GM10266 (cell line): ENCODE measurements at regions not wholly inside any gene's neighbourhood (a gene's known extent, or its start where the extent isn't known, plus 50 kb on each side); places are given as distances from the start of the nearest gene placed in this dataset.

Experiments
- DNase-seq: peaks from one replicate; pipeline ENCODE4 v3.0.0; 2012; ENCODE audit errors: extremely low spot score
- TF ChIP-seq, protein P1 (sequence below): IDR thresholded peaks from 2 replicates; pipeline ENCODE4 v1.5.1; 2012; ENCODE audit warnings: mild to moderate bottlenecking, low read depth; ENCODE audit not compliant: control insufficient read depth, insufficient read depth; ENCODE audit errors: missing control alignments

DNA sequence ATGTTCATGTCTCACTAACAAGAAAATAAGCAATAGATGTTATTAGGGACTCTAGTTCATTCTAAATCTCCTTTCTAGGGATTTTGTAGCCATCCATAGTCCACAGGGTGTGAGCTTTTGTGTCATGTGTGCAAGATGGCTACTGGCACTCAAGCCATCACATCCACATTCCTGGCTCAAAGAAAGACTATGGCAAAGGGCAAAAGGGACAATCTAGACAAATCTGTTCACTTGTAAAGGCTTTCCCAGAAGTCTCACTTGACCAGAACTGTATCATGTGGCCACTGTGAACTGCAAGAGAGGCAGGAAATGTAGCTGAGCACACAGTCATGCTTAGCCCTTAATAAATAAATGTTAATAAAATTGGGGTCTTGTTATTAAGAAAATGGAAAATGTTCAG, 212.6 kb upstream of the EXOC2 start:
- TF ChIP-seq, protein P1, sequence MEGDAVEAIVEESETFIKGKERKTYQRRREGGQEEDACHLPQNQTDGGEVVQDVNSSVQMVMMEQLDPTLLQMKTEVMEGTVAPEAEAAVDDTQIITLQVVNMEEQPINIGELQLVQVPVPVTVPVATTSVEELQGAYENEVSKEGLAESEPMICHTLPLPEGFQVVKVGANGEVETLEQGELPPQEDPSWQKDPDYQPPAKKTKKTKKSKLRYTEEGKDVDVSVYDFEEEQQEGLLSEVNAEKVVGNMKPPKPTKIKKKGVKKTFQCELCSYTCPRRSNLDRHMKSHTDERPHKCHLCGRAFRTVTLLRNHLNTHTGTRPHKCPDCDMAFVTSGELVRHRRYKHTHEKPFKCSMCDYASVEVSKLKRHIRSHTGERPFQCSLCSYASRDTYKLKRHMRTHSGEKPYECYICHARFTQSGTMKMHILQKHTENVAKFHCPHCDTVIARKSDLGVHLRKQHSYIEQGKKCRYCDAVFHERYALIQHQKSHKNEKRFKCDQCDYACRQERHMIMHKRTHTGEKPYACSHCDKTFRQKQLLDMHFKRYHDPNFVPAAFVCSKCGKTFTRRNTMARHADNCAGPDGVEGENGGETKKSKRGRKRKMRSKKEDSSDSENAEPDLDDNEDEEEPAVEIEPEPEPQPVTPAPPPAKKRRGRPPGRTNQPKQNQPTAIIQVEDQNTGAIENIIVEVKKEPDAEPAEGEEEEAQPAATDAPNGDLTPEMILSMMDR: no peak

DNA sequence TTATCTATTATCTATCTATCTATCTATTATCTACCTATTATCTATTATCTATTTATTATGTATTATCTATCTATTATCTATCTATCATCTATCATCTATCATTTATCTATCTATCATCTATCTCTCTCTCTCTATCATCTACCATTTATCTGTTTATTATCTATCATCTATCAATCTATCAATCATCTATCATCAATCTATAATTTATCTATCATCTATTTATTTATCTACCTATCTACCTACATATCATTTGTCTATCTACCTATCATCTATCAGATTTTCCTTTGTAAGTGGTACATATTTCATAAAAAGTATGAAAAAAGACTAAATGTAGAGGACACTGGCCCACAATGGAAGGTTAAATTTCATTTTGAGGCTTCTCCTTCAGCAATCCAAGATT, 212.1 kb upstream of the EXOC2 start:
- DNase-seq: no peak
- TF ChIP-seq, protein P1: no peak

More for the DNA sequence above, 212.6 kb upstream of the EXOC2 start:
- DNase-seq: no peak

DNA sequence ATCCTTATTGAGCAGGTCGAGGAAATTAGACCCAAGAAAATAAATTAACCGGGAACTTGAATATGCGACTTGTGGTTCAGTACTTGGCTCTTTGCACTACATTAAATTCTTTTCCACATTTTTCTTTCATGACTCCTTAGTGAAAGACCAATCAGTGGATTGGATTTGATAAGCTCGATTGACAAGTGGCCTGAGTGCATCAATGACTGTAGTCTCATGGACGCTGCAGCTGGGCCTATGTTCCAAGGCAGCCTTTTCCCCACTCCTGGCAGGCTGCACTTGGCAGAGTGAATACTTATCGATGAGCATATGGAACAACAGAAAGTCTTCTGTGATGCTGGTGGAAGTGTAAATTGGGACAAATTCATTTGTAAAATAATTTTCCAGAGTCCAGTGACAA, 210.8 kb upstream of the EXOC2 start:
- no peak for DNase-seq
- TF ChIP-seq, protein P1: no peak

DNA sequence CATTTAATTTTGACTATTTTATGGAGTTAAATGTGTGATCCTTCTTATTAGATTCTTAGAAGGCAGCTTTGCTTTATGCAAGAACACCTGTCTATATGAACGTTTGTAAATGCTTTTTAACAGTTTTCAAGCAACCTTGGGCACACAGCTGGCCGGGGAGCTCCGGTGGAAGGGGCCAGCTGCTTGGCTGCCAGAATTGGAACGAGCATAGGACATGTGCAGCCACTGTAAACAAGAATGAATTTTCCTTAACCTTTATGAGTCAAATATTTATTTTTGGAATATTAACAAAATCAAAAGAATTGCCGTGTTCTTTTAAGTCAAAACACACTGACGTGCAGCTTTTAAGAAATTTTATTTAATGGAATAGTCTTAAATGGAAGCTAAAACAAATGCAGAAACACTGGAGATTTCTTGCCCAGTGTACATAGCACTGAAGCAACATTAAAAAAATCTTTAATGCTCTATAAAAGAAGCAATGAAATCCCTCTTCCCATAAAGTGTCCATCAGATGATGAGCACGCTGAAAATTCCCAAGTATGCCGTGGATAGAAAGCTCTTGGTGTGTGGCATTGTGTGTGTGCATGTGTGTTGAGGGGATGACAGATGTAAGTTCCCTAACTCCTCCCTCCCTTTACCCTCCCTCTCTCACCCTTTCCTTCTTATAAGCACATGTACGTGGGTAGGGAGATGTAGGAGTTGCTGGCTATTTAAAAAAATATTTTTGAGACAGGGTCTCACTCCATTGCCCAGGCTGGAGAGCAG, 208.9 kb upstream of the EXOC2 start:
- DNase-seq: no peak
- TF ChIP-seq, protein P1: no peak

DNA sequence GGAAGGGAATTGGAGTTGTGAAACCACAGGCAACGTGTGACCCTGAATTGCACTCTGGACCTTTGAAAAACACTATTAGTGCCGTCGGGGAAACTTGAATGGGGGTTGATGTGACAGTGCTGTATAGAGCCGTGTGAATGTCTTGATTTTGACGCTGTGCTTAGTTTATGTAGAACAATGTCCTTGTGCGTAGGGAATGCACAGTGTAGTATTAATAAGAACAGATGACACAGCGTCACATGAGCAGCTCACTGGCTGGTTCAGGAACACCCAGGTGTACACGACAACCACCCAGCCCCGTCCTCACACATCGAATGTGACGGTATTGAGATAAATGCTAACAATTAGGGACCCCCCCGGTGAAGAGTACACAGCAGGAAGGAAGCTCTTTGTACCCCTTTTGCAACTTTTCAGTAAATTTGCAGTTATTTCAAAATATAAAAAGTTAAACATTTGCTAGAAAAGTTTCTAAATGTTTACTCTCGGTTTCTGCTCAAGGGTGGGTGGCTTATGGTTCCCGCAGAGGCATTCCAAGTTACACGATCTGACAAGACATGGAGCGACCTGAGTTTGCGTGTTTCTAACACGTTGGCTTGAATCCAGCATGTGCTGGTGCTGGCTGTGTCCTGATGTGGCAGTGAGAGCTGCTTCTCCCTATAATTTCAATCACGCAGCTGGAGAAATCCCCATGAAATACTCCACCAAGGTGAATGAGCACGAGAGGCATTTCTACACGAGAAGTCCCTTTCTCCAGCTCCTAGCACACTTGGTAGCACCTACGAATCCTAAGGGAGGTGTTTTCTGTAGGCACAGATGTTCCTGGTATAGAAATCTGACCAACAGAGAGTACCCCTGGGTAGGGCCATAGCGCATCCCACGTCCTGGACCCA, 208.0 kb upstream of the EXOC2 start:
- TF ChIP-seq, protein P1: no peak
- DNase-seq: no peak

DNA sequence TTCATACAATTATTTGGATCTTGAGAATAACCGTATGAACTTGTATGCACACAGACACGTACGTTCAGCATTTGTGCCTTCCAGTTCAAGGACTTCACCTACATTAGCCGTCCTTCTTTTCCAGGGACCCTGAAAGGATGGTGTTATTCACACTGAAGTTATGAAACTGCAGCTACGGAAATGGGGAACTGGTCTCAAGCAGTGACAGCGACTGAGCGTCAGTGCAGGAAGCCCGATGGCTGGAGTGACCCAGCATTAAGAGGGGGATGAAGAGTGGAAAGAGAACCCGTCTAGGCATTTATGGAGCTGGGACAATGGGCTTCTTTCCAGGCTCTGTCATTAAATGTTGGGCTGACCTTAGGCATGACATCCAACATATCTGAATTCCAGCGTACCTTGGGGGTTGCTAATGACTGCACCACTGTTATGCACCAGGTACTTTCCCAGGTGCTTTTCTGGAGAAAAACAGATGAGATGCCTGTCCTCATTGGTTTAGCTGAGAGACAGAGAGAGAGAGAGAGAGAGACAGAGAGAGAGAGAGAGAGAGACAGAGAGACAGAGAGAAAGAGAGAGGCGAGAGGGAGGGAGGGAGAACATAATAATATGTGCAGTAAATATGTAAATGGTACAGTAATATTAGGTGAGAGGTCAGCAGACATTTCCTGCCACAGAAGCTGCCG, 204.7 kb upstream of the EXOC2 start:
- TF ChIP-seq, protein P1: no peak

More for the DNA sequence above, 204.7 kb upstream of the EXOC2 start:
- DNase-seq: no peak
